Dermis blood vessel endothelial cell (primary cell): ENCODE measurements at regions not wholly inside any gene's neighbourhood (a gene's known extent, or its start where the extent isn't known, plus 50 kb on each side); places are given as distances from the start of the nearest gene placed in this dataset.

Experiments
- DNase-seq: peaks from one replicate; pipeline ENCODE4 v3.0.0; 2010

DNA sequence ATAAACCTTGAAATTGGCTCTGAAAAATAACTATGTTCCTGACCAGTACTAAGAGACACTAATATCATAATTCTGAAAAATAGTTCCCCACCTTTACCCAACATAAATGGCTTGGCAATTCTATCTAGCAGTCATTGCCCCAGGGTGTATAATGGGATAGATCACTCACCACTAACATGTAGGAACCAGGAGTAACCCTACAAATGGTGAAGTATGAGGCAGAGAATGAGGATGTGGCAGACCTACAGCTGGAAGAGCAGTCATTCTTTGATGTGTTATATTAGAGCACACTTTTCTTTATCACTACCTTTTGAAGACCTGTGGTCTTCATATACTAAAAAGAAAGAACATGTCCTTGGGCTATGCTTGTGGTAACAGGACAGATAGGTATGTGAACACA is 136.5 kb upstream of the SYNDIG1 start:
- no peak for DNase-seq

DNA sequence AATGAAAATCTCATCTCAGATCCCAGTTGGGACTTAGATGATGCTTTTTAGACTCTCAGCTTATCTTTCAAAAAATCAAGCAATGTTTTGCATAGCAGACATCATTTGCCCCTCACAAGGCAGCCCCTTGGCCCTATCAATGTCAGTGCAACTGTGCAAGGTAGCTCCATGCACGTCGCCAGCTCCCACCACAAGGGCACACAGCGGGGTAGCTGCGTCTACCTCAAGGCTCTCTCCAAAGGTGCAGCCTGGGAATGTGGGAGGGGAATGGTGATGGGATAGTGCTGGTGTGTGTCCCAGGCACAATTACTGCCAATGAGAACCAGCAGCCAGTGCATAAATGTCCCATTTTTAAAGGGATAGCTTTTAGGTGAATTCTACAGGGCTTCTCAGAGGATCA is 137.5 kb upstream of the SYNDIG1 start:
- DNase-seq = no peak

- DNase-seq = no peak
These were observed 140.5 kb upstream of the SYNDIG1 start for GRCh38 chr20:24328901-24329300.

- no peak for DNase-seq
These were observed 147.5 kb upstream of the SYNDIG1 start for GRCh38 chr20:24321973-24322372.

- no peak for DNase-seq
These were observed 150.7 kb upstream of the SYNDIG1 start for GRCh38 chr20:24318569-24319352.

DNA sequence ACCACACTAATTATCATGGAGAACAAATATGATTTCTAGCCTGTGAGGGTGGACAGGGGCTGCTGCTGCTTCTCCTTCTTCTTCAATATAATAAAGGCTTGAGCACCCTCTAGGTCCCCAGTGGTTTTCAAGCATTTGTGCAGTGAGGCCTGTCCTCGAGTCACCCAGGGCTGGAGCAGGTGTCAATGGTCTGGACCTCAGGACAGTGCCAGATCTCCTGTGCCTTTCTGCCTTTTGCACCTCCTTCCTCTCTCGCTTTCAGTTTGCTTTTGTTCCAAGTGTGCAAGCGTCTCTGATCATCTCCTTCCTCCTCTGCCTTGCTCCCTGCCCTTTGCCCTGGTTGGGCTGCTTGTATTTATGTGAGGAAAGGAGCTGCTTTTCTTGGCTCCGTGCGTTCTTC is 152.2 kb upstream of the SYNDIG1 start:
- DNase-seq = no peak

- DNase-seq = no peak
These were observed 152.7 kb upstream of the SYNDIG1 start for GRCh38 chr20:24316731-24317130.

DNA sequence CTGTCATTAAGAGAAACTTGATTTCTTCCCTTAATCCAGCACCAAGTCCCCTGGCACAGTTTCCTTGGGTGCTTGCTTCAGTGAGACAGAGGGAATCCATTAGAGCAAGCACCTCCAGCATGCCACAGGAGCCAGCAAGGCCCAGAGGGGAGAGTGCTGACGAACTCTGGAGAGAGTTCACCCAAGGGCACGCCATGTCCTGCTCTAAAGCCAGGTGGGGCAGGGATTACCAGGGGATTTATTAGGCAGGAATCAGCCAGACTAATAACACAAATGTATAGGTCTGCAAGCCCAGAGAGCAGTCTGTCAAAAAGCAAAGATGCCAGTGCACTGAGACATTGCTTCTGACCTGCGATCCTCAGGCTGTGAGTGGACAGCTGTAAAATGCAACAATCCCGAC is 155.4 kb upstream of the SYNDIG1 start:
- no peak for DNase-seq

- no peak for DNase-seq
These were observed 159.8 kb upstream of the SYNDIG1 start for GRCh38 chr20:24309596-24309995.

DNA sequence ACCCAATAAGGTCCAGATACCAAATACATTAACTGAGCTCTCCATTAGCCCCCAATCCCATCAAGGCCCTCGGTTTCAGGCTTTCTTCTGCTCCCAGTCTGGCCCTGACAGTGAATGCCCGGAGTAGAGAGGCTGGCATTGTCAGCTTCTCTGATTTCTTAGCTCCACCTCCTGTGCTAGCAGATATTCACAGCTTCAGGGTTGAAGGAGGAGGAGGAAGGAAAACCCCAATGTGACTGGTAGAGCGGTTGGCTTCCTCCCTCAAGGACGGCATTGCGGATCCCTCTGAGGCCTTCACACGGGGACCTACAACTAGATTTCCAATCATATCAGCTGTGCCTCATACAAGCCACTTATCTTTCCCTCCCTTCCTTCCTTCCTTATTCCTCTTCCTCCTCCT is 164.1 kb upstream of the SYNDIG1 start:
- no peak for DNase-seq

- no peak for DNase-seq
These were observed 165.1 kb upstream of the SYNDIG1 start for GRCh38 chr20:24304291-24304690.

- no peak for DNase-seq
These were observed 165.8 kb upstream of the SYNDIG1 start for GRCh38 chr20:24303393-24304170.

DNA sequence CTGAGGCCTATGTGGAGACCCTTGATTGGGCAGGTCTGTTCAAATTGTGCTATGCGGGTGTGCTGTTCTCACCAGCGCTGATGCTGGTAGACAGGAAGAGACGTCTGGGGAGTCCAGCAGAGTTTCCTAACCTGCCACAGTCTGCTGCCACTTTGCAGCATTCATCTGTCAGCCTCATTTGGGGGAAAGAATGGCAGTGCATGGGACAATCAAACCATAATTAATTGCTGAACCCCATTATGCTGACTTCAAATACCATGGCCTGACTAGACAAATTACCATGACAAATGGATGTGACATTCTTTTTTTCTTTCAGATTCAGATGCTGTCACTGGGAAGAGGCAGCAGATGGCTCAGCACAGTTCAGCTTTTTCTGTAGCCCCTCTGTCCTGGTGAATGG is 171.4 kb upstream of the SYNDIG1 start:
- DNase-seq = no peak

DNA sequence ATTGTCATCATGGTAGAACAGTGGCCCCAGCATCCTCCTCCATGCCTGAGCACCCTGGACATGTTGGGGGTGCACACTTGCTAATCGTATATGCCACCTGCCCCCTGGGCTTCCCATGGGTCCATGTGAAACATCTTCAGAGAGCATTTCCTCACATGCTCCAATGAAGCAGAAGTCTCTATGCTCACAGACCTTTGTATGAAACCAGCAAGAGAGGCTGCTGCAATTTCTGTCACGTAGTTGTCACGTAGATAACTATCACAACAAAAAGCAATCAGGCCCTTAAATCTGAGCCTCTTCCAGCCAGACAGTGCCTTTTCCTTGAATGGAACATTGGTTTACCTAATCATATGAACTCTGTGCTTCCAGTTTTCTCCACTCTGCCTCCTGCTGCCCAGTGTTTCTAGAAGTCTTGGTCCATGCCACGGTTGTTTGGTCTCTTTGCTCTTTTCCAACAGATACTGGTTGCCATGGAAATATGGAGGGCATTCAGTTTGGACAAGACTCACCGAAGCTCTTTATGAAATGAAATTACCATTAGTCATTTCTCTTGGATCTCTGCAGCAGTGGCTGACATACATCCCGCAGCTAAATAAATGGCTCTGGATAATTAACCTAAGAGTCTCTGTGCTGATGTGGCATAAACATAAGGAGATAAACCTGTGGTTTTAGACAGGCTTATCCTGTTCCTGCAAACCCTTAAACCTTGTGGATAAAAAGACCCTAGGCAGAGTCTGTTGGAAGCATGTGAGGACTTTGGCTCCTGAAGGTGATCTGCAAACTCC is 172.8 kb upstream of the SYNDIG1 start:
- DNase-seq = no peak

DNA sequence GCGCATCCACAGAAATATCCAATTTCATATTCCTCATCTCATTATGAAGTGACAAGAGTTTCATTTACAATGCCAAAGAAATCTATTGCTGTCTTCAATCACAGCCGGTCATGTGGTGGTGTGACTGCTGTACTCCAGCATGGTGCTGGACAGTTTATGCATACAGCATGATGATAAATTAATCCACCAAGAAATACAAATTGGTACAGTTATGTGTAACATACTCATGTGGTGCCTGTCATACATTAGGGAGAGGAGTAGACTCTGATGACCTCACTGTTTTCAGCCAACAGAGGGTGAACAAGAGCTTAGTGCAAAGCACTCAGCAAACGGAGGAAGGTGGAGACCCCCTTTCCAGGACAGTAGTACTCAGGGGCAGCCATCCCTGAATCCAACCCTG is 178.4 kb upstream of the SYNDIG1 start:
- no peak for DNase-seq

DNA sequence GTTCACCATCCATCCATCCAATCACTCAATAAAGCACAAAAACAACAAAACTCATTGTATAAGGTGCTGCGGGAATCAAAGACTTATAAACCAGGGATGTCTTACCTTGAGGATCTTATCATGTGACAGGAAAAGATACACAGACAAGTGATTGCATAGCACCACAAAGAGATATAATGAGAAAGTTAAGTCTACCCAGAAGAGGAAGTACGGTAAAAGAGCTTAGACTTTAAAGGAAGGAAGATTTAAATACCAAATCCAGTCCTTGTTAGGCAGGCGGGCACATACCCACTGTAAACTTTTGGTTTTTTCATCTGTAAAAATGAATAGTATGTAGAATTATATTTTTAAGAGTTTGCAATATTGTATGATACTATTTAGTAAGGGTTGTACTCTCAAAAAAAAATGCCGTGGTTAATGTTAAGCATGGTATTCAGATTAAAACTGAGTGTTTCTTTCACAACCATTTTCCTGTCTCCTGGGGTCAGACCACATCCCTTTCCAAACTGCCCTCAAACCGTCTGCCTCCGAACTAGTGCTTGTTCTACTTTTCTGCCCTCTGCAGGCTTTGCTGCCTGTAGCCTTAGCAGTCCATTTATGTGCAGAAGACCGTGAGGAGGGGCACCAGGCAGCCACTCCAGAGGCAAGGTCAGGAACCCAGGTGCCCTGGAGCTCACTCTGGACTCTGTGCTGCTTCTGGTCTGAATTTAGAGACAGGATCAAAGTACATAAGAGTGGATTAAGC is 179.5 kb upstream of the SYNDIG1 start:
- DNase-seq = no peak

DNA sequence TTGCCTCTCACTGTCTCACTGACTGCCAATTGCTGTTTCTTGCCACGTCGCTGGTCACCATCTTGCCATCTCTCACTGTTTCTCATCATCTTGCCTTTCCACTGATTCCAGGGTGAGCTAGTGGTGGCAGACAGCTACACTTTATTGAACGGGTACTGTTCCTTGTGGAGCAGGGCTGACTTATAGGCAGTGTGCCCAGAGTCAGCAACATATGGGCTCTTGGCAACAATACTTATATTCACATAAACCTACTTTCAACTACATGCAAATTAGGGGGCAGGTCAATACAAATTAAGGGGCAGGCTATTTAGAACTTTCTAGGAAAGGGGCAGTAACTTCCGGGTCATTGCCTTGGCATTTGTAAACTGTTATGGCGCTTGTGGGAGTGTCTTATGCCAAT is 186.2 kb upstream of the SYNDIG1 start:
- DNase-seq = no peak

DNA sequence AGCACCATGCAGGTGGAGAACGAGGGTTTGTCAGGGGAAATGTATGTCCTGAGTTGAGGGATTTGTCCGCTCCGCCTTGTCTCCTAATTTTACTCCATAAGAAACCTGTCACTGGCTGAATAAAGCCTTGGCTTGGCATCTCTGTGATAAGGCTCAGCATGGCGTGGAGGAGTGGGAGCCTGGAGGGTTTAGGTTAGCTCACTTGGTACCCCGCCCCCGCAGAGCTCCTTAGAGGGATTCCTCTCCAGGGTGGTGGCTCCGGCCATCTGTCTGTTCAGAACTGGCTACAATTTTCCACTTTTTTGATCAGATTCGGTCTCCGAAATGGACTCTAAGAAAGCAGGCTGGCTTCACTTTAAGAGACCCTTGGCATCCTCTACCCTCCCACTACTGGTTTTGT is 192.2 kb upstream of the SYNDIG1 start:
- DNase-seq = no peak

DNA sequence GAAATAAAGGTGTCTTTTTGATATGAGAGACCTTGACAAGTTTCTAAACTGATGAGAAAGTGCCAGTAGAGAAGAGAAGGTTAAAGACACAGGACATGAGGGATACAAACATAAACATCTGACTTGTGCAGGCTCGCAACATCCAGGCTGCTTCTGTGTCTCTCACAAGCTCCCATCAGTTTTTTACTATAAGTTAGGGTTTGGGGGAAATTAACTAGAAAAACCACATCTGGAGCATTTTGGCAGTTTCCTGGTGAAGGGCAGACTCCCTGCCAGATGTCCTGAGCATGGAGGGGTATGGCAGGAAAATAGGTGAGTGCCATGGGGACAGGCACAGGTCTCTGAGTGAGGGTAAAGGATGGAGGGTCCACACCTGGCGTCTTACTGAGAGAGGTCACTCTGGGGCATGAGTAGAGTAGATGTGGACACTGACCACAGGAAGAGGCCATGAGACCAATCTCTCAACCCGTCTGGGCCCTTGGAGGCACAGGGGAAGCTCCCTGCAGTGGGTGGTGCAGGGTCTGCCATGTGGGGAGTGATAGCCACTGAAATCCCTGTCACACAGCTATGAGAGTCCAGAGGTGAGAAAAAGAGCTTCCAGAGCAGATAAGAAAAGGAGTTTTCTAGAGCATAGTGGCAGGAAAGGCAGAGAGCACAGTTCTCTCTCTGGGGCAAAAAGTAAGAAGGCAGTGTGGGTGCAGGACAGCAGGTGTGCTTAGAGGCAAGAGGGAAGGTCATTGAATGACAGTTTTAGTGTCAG is 193.3 kb upstream of the SYNDIG1 start:
- DNase-seq = no peak

GRCh38 chr20:24273251-24273650 is 196.2 kb upstream of the SYNDIG1 start:
- DNase-seq = no peak

DNA sequence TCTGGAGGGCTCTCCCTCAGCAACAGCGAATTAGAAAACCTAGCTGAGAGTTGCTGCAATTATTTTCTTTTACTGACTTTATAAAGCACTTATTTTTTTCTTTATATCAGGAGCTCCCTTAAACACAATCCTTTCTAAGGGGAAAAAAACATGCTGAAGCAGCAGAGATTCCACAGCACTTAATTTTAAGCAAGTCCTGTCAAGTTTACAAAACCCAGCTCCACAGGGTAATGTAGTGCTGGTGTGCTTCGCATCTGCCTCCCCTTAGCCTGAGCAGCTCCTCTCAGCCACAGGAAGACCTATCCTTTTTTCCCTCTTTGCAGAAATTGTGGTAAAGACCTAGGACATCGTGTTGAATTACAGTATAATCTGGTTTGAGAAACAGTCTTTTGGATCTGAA is 208.1 kb upstream of the SYNDIG1 start:
- no peak for DNase-seq

DNA sequence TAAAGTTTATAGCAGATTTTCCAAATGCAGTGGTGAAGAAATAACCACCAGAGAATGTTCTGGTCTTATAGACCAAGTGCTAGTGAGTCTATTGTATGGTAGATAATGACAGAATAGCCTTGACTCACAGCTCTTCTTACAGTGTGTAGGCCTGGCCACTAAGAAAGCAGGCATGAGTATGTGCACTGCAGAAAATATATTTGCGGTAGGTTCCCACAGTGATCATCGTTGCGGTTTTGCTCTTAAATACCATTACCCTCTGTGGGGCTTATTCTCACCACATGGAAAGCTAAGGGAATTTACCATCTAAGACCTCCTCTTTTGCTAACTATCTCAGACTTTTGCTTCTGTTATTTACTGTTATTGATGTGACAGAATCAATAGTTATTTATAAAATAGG is 212.3 kb upstream of the SYNDIG1 start:
- no peak for DNase-seq
